Calu3 (cell line): ENCODE measurements at regions not wholly inside any gene's neighbourhood (a gene's known extent, or its start where the extent isn't known, plus 50 kb on each side); places are given as distances from the start of the nearest gene placed in this dataset.

Experiments used
- BruUV-seq: library from RNA; stranded (reverse); fragments of 400-500 nt; replicated peaks from 2 replicates; lab custom pipeline; 2021; lab: Mats Ljungman, UMichigan
- CTCF ChIA-PET: fragments of 300-600 bp; sonication (Branson Sonifier 250); formaldehyde crosslinking; loops from one replicate; lab custom pipeline; 2022; ENCODE audit warnings: antibody characterized with exemption; lab: Charles Lee
- DNase-seq: peaks from one replicate; pipeline ENCODE4 v3.0.0; 2022
- H3K27ac Mint-ChIP-seq: one replicate; pipeline ENCODE4 v1.8.0; 2022; ENCODE audit warnings: mixed read lengths; ENCODE audit not compliant: unreplicated experiment
- H3K27me3 Mint-ChIP-seq: one replicate; pipeline ENCODE4 v1.8.0; 2022; ENCODE audit warnings: mixed read lengths; ENCODE audit not compliant: unreplicated experiment
- H3K36me3 Mint-ChIP-seq: one replicate; pipeline ENCODE4 v1.8.0; 2022; ENCODE audit warnings: mild to moderate bottlenecking, moderate library complexity, mixed read lengths; ENCODE audit not compliant: insufficient read depth, unreplicated experiment
- H3K4me1 Mint-ChIP-seq: one replicate; pipeline ENCODE4 v1.8.0; 2022; ENCODE audit warnings: mild to moderate bottlenecking, low read depth, mixed read lengths; ENCODE audit not compliant: unreplicated experiment
- H3K4me3 Mint-ChIP-seq: one replicate; pipeline ENCODE4 v1.8.0; 2022; ENCODE audit warnings: mild to moderate bottlenecking, low read depth, moderate library complexity, mixed read lengths; ENCODE audit not compliant: unreplicated experiment
- H3K9me3 Mint-ChIP-seq: one replicate; pipeline ENCODE4 v1.8.0; 2022; ENCODE audit warnings: low read depth, mixed read lengths; ENCODE audit not compliant: unreplicated experiment
- CTCF ChIP-seq: fragments of 200-600 bp; IDR thresholded peaks from one replicate; pipeline ENCODE4 v1.8.0; 2022; ENCODE audit warnings: antibody characterized with exemption; ENCODE audit not compliant: unreplicated experiment
- intact Hi-C: fragments of 100-400 bp; cut with micrococcal nuclease; formaldehyde crosslinking; loops from one replicate; pipeline ENCODE4 v1.10.0; 2022; ENCODE audit not compliant: unreplicated experiment

- no peaks in the 10 kb centered on the region for H3K4me1 Mint-ChIP-seq
- CTCF ChIA-PET, result no interaction called here
- H3K27me3 Mint-ChIP-seq, result peaks cover 97% of the 10 kb centered on the region
- H3K27ac Mint-ChIP-seq, result no peak overlapping the region
- no peaks in the 10 kb centered on the region for H3K9me3 Mint-ChIP-seq
- no TSS peak for BruUV-seq
- DNase-seq, result no peak
- no peak for TF ChIP-seq CTCF
- H3K4me3 Mint-ChIP-seq, result no peak overlapping the region
- intact Hi-C loops, result no loop called here
- no peaks in the 10 kb centered on the region for H3K36me3 Mint-ChIP-seq
Measured at GRCh38 chr14:104371917-104372316, 207.6 kb upstream of the C14orf180 start.

GRCh38 chr14:104372390-104373054, 207.0 kb upstream of the C14orf180 start:
- no peak overlapping the region for H3K4me3 Mint-ChIP-seq
- H3K27me3 Mint-ChIP-seq, result peaks cover 97% of the 10 kb centered on the region
- no peak overlapping the region for H3K27ac Mint-ChIP-seq
- DNase-seq, result no peak
- H3K36me3 Mint-ChIP-seq, result no peaks in the 10 kb centered on the region
- CTCF ChIA-PET, result no interaction called here
- no TSS peak for BruUV-seq
- H3K4me1 Mint-ChIP-seq, result no peaks in the 10 kb centered on the region
- intact Hi-C loops, result no loop called here
- no peaks in the 10 kb centered on the region for H3K9me3 Mint-ChIP-seq
- TF ChIP-seq CTCF, result no peak

- H3K27ac Mint-ChIP-seq, result no peak overlapping the region
- TF ChIP-seq CTCF, result no peak
- H3K36me3 Mint-ChIP-seq, result no peaks in the 10 kb centered on the region
- DNase-seq, result no peak
- no peaks in the 10 kb centered on the region for H3K9me3 Mint-ChIP-seq
- intact Hi-C loops, result no loop called here
- H3K4me3 Mint-ChIP-seq, result no peak overlapping the region
- CTCF ChIA-PET, result no interaction called here
- H3K27me3 Mint-ChIP-seq, result peaks cover 97% of the 10 kb centered on the region
- no TSS peak for BruUV-seq
- no peaks in the 10 kb centered on the region for H3K4me1 Mint-ChIP-seq
Measured at GRCh38 chr14:104373055-104373854, 206.3 kb upstream of the C14orf180 start.

GRCh38 chr14:104373855-104374717, 205.5 kb upstream of the C14orf180 start:
- TF ChIP-seq CTCF, result no peak
- CTCF ChIA-PET, result interaction anchor here (0.6 to 0.9 kb wide), 3 partner anchors 221 to 1165 kb away, joined by 3 to 4 read pairs (median 4); no protein-coding TSS in a partner anchor
- H3K36me3 Mint-ChIP-seq, result no peaks in the 10 kb centered on the region
- H3K27me3 Mint-ChIP-seq, result peaks cover 100% of the 10 kb centered on the region
- H3K4me3 Mint-ChIP-seq, result no peak overlapping the region
- no peaks in the 10 kb centered on the region for H3K4me1 Mint-ChIP-seq
- H3K27ac Mint-ChIP-seq, result no peak overlapping the region
- intact Hi-C loops, result no loop called here
- no TSS peak for BruUV-seq
- no peaks in the 10 kb centered on the region for H3K9me3 Mint-ChIP-seq
- DNase-seq, result no peak
